Progenitor cell of endocrine pancreas (in vitro differentiated cells): ENCODE measurements at regions not wholly inside any gene's neighbourhood (a gene's known extent, or its start where the extent isn't known, plus 50 kb on each side); places are given as distances from the start of the nearest gene placed in this dataset.

Experiments used
- DNase-seq: peaks from one replicate; pipeline ENCODE4 v3.0.0; 2021; ENCODE audit warnings: low spot score; ENCODE audit not compliant: unreplicated experiment
- H3K27ac Mint-ChIP-seq: 2 replicates; pipeline ENCODE4 v1.8.0; 2021; ENCODE audit warnings: mild to moderate bottlenecking, moderate library complexity, mixed read lengths
- H3K27me3 Mint-ChIP-seq: 2 replicates; pipeline ENCODE4 v1.8.0; 2021; ENCODE audit warnings: mixed read lengths
- H3K36me3 Mint-ChIP-seq: 2 replicates; pipeline ENCODE4 v1.8.0; 2022; ENCODE audit warnings: mixed read lengths; ENCODE audit not compliant: insufficient read depth
- H3K4me1 Mint-ChIP-seq: 2 replicates; pipeline ENCODE4 v1.8.0; 2021; ENCODE audit warnings: low read depth, mixed read lengths
- H3K4me3 Mint-ChIP-seq: 2 replicates; pipeline ENCODE4 v1.8.0; 2021; ENCODE audit warnings: low read depth, mild to moderate bottlenecking, moderate library complexity, mixed read lengths
- H3K9me3 Mint-ChIP-seq: 2 replicates; pipeline ENCODE4 v1.8.0; 2021; ENCODE audit warnings: low read depth, mixed read lengths
- TF ChIP-seq, protein P1 (sequence below): fragments of 200-600 bp; sonication (generic); IDR thresholded peaks from one replicate; pipeline ENCODE4 v1.5.0; 2021; ENCODE audit warnings: antibody characterized with exemption, mild to moderate bottlenecking; ENCODE audit not compliant: unreplicated experiment

DNA sequence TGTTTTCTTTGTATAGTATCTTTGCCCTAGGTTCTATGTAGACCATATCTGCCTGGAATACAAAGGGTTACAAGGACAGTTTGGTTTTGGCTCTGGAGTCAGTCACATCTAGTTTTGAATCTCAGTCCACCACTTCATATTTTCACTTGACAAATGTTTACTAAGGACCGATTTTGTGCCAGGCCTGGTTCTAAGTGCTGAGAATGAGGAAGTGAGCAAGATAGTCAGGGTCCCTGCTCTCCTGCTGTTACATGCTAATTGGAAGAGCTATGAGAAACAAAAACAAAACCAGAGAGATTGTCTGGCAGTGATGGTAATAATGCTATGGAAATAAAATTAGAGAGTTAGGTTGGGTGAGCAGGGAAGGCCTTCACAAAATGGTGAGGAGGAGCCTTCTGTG is 66.1 kb upstream of the ARHGAP20 start:
- Mint-ChIP-seq H3K36me3 (no peaks in the 10 kb centered on the region), H3K27ac (no peak overlapping the region), H3K9me3 (peaks cover 4% of the 10 kb centered on the region), H3K4me3 (no peak overlapping the region), H3K4me1 (no peaks in the 10 kb centered on the region), H3K27me3 (no peaks in the 10 kb centered on the region)
- no peak for DNase-seq
- TF ChIP-seq, protein P1, sequence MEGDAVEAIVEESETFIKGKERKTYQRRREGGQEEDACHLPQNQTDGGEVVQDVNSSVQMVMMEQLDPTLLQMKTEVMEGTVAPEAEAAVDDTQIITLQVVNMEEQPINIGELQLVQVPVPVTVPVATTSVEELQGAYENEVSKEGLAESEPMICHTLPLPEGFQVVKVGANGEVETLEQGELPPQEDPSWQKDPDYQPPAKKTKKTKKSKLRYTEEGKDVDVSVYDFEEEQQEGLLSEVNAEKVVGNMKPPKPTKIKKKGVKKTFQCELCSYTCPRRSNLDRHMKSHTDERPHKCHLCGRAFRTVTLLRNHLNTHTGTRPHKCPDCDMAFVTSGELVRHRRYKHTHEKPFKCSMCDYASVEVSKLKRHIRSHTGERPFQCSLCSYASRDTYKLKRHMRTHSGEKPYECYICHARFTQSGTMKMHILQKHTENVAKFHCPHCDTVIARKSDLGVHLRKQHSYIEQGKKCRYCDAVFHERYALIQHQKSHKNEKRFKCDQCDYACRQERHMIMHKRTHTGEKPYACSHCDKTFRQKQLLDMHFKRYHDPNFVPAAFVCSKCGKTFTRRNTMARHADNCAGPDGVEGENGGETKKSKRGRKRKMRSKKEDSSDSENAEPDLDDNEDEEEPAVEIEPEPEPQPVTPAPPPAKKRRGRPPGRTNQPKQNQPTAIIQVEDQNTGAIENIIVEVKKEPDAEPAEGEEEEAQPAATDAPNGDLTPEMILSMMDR, result no peak

DNA sequence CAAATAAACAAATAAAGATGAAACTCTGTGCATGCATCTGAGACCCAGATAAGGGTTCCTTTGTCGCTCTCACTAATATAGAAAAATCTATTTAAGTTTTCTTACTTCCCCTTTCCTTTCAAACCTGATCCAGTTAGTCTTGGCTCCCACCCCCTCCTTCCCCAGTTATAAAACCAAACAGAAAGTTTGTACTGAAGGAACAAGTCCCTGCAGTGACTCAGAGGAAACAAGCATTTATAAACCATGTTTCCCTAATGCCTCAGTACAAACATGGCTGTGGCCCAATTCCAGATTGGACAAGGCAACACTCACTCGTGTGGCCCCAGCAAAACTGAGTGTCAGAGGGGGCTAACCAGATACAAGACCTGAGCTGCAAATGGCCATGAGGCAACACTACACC is 65.5 kb upstream of the ARHGAP20 start:
- no peak for DNase-seq
- Mint-ChIP-seq H3K36me3 (no peaks in the 10 kb centered on the region), H3K9me3 (peaks cover 4% of the 10 kb centered on the region), H3K4me3 (no peak overlapping the region), H3K27ac (no peak overlapping the region), H3K4me1 (no peaks in the 10 kb centered on the region), H3K27me3 (no peaks in the 10 kb centered on the region)
- TF ChIP-seq, protein P1, result no peak

DNA sequence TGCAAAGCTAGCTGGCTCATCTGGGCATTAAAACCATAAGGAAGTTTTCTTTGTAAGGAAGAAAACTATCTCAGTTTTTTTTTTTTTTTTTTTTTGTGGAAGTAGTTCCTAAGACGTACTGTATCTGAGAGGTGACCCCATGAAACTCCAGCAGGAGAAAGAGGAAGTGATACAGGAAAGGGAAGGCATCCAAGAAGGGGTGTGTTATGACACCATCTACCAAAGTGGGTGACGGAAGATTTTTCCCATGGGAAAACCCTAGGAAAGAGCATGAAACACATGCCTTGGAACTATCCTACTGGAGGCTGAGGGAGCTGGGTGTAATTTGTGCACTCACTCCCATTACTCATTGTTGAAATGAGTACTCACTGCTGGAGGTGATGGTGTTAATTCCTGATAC is 63.8 kb upstream of the ARHGAP20 start:
- Mint-ChIP-seq H3K4me1 (no peaks in the 10 kb centered on the region), H3K4me3 (no peak overlapping the region), H3K9me3 (peaks cover 4% of the 10 kb centered on the region), H3K36me3 (no peaks in the 10 kb centered on the region), H3K27ac (no peak overlapping the region), H3K27me3 (no peaks in the 10 kb centered on the region)
- no peak for DNase-seq
- TF ChIP-seq, protein P1, result no peak

DNA sequence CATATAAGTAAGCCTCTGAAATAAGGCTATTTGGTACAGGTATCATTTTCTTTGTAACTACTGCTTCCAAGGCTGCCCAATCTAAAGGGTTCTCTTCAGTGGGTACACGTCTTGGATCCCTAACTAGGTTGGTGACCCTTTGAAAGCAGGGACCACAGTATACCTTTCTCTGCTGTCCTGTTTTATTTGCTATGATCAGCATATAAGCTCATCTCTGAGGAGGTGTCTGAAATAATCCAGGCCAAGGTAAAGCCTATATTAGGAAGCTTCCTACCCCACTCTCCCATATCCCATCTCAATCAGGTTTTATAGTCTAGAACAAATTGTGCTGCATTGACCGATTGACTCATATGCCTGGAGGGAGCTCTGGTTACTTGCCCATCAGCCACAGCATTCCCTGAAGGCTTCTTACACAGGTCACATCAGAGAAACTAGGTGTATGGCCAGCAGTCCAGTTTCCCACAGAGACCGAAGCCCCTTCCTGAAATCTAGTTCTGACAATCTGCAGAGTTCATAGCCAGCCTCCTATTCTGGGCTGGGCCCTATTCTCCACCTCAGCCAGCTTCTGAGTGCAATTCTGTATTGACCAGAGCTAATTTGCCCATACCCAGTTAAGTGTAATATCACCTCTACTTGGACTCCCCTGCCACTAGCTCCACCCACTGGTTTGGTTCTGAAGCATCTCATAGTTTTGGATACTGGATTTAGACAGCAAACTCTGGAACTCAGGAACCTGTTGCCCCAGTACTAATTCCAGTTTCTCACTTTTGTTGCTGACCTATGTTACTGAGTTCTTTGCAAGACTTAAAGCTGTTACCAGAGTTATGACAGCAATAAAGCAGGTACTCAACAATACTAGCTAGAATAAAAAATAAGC is 62.1 kb upstream of the ARHGAP20 start:
- DNase-seq, result no peak
- Mint-ChIP-seq H3K4me1 (no peaks in the 10 kb centered on the region), H3K4me3 (no peak overlapping the region), H3K27ac (no peak overlapping the region), H3K36me3 (no peaks in the 10 kb centered on the region), H3K9me3 (peaks cover 3% of the 10 kb centered on the region), H3K27me3 (no peaks in the 10 kb centered on the region)
- TF ChIP-seq, protein P1, result no peak

DNA sequence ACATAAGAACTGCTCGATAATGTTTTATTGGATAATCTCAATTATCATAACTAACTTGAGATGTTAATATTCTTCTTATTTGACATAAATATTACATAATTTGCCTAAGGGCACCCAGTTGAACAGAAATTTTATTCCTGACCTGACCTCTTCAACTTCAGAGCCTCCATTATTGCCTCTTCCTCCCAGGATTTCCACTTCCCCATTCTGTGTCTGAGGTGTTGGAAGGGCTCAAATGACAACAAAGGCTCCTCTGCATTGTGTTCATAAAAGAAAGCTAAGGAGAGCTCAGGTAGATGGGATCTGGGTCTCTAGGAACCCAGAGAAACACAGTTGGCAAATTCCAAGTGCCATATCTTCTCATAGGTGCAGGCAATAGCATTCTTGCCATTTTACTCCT is 61.2 kb upstream of the ARHGAP20 start:
- Mint-ChIP-seq H3K4me1 (no peaks in the 10 kb centered on the region), H3K27ac (no peak overlapping the region), H3K27me3 (no peaks in the 10 kb centered on the region), H3K4me3 (no peak overlapping the region), H3K36me3 (no peaks in the 10 kb centered on the region), H3K9me3 (no peaks in the 10 kb centered on the region)
- DNase-seq, result no peak
- TF ChIP-seq, protein P1, result no peak
